Astrocyte (in vitro differentiated cells and primary cell): ENCODE measurements at regions not wholly inside any gene's neighbourhood (a gene's known extent, or its start where the extent isn't known, plus 50 kb on each side); places are given as distances from the start of the nearest gene placed in this dataset.
"Not testable (repeated sequence)": the region's sequence is repeated elsewhere in the genome, so short reads cannot be mapped to it uniquely, and the experiment has no call there.

Source experiments
- DNase-seq: peaks from one replicate; pipeline ENCODE4 v3.0.0-alpha.2; 2010; ENCODE audit warnings: low read depth
- FAIRE-seq: peaks from 2 replicates; lab custom pipeline; 2011; peaks lifted over from hg19 to GRCh38; lab: Jason Lieb, UNC
- H2AFZ ChIP-seq: 2 replicates; pipeline ENCODE4 v1.6.0; 2012; ENCODE audit warnings: low read depth, low read length, inconsistent platforms
- H3K27ac ChIP-seq: 2 replicates; pipeline ENCODE4 v1.5.1; 2011; ENCODE audit warnings: low read depth, low read length, inconsistent platforms
- H3K27me3 ChIP-seq: 2 replicates; pipeline ENCODE4 v1.6.0; 2011; ENCODE audit warnings: low read length, inconsistent platforms; ENCODE audit not compliant: insufficient read depth
- H3K36me3 ChIP-seq: 2 replicates; pipeline ENCODE4 v1.5.1; 2011; ENCODE audit warnings: low read length, inconsistent platforms; ENCODE audit not compliant: insufficient read depth
- H3K4me1 ChIP-seq: 2 replicates; pipeline ENCODE4 v1.5.1; 2011; ENCODE audit warnings: low read length, inconsistent platforms; ENCODE audit not compliant: insufficient read depth
- H3K4me2 ChIP-seq: 2 replicates; pipeline ENCODE4 v1.6.0; 2012; ENCODE audit warnings: low read length, inconsistent platforms
- H3K4me3 ChIP-seq: 2 replicates; pipeline ENCODE4 v1.5.1; 2011; ENCODE audit warnings: low read depth, mild to moderate bottlenecking, low read length, inconsistent platforms; ENCODE audit not compliant: insufficient read depth
- H3K79me2 ChIP-seq: 2 replicates; pipeline ENCODE4 v1.6.0; 2012; ENCODE audit warnings: mild to moderate bottlenecking, low read length, inconsistent platforms; ENCODE audit not compliant: insufficient read depth
- H3K9ac ChIP-seq: 2 replicates; pipeline ENCODE4 v1.6.0; 2012; ENCODE audit warnings: mild to moderate bottlenecking, low read length, inconsistent platforms
- H3K9me3 ChIP-seq: 2 replicates; pipeline ENCODE4 v1.5.1; 2012; ENCODE audit warnings: low read depth, mild to moderate bottlenecking, low read length, inconsistent platforms; ENCODE audit not compliant: insufficient read depth
- H4K20me1 ChIP-seq: 2 replicates; pipeline ENCODE4 v1.6.0; 2012; ENCODE audit warnings: low read length, inconsistent platforms; ENCODE audit not compliant: insufficient read depth
- H3K27ac Mint-ChIP-seq: one replicate; pipeline ENCODE4 v1.8.0; 2021; ENCODE audit warnings: mild to moderate bottlenecking, mixed read lengths; ENCODE audit not compliant: unreplicated experiment
- H3K27me3 Mint-ChIP-seq: one replicate; pipeline ENCODE4 v1.8.0; 2021; ENCODE audit warnings: low read depth, mixed read lengths; ENCODE audit not compliant: unreplicated experiment
- H3K36me3 Mint-ChIP-seq: one replicate; pipeline ENCODE4 v1.8.0; 2021; ENCODE audit warnings: low read depth, mixed read lengths; ENCODE audit not compliant: unreplicated experiment
- H3K4me1 Mint-ChIP-seq: one replicate; pipeline ENCODE4 v1.8.0; 2021; ENCODE audit warnings: low read depth, mixed read lengths; ENCODE audit not compliant: unreplicated experiment
- H3K4me3 Mint-ChIP-seq: one replicate; pipeline ENCODE4 v1.8.0; 2021; ENCODE audit warnings: mild to moderate bottlenecking, moderate library complexity, mixed read lengths; ENCODE audit not compliant: unreplicated experiment
- H3K9me3 Mint-ChIP-seq: one replicate; pipeline ENCODE4 v1.8.0; 2021; ENCODE audit warnings: mild to moderate bottlenecking, mixed read lengths; ENCODE audit not compliant: unreplicated experiment
- CTCF ChIP-seq: IDR thresholded peaks from 2 replicates; pipeline ENCODE4 v1.5.1; 2011; ENCODE audit warnings: low read depth, mild to moderate bottlenecking, inconsistent platforms, low read length, moderate library complexity; ENCODE audit not compliant: insufficient read depth
- EZH2 ChIP-seq: IDR thresholded peaks from 2 replicates; pipeline ENCODE4 v1.6.1; 2012; ENCODE audit warnings: mild to moderate bottlenecking, low read length, inconsistent platforms; ENCODE audit not compliant: insufficient read depth

DNA sequence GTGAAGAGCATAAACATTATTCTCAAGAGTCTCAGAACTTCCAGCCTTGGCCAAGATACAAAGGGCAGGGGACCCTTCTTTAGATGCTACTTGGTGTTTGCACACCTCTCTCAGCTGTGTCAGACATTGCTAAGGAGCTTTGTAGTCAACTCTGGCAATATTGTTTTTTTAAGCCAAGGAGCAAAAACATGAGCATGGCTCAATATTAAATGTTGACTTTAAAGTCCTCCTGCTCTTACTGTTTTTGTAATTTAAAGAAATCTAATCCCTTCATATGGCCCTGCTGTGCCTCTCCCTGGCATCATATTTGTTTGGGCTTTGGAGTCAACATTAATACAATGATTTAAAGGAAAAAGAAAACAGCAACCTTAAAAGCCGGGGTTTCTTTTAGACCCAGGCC, 67.9 kb upstream of the TMEM170B start:
- H3K4me2 ChIP-seq: no peak overlapping the region
- no peaks in the 10 kb centered on the region for H3K27me3 ChIP-seq
- Mint-ChIP-seq H3K36me3 (no peaks in the 10 kb centered on the region), H3K4me1 (peaks cover 9% of the 10 kb centered on the region), H3K27me3 (peaks cover 4% of the 10 kb centered on the region), H3K4me3 (no peak overlapping the region), H3K27ac (no peak overlapping the region), H3K9me3 (no peaks in the 10 kb centered on the region)
- TF ChIP-seq EZH2 (no peak), CTCF (no peak)
- H3K4me1 ChIP-seq: no peaks in the 10 kb centered on the region
- FAIRE-seq (no peak), DNase-seq (no peak)
- H3K79me2 ChIP-seq: no peaks in the 10 kb centered on the region
- H3K9ac ChIP-seq: no peak overlapping the region
- no peaks in the 10 kb centered on the region for H3K36me3 ChIP-seq
- no peaks in the 10 kb centered on the region for H4K20me1 ChIP-seq
- H3K4me3 ChIP-seq: no peak overlapping the region
- no peak overlapping the region for H3K27ac ChIP-seq
- no peak overlapping the region for H2AFZ ChIP-seq
- no peaks in the 10 kb centered on the region for H3K9me3 ChIP-seq

GRCh38 chr6:11468271-11468670, 69.3 kb upstream of the TMEM170B start:
- not testable (repeated sequence) for H3K4me1 Mint-ChIP-seq, H3K79me2 ChIP-seq, H2AFZ ChIP-seq, H3K36me3 Mint-ChIP-seq, H3K9me3 ChIP-seq, FAIRE-seq, DNase-seq, H3K27ac Mint-ChIP-seq, H3K4me3 ChIP-seq, H3K4me2 ChIP-seq, H3K9ac ChIP-seq, H3K27me3 ChIP-seq, H3K9me3 Mint-ChIP-seq, H3K4me1 ChIP-seq, H4K20me1 ChIP-seq, H3K27ac ChIP-seq, H3K27me3 Mint-ChIP-seq, H3K4me3 Mint-ChIP-seq, H3K36me3 ChIP-seq

- Mint-ChIP-seq H3K4me3 (no peak overlapping the region), H3K4me1 (peaks cover 4% of the 10 kb centered on the region), H3K36me3 (no peaks in the 10 kb centered on the region), H3K27me3 (no peaks in the 10 kb centered on the region), H3K9me3 (no peaks in the 10 kb centered on the region), H3K27ac (no peak overlapping the region)
- FAIRE-seq (no peak), DNase-seq (no peak)
- Histone ChIP-seq H3K9ac (no peak overlapping the region), H3K27ac (no peak overlapping the region), H4K20me1 (no peaks in the 10 kb centered on the region), H3K4me1 (no peaks in the 10 kb centered on the region), H3K27me3 (no peaks in the 10 kb centered on the region), H3K9me3 (no peaks in the 10 kb centered on the region), H3K79me2 (no peaks in the 10 kb centered on the region), H3K4me3 (no peak overlapping the region), H3K36me3 (no peaks in the 10 kb centered on the region), H2AFZ (no peak overlapping the region), H3K4me2 (no peak overlapping the region)
- no peak for TF ChIP-seq EZH2
Measured at GRCh38 chr6:11467364-11467763, 70.2 kb upstream of the TMEM170B start.

DNA sequence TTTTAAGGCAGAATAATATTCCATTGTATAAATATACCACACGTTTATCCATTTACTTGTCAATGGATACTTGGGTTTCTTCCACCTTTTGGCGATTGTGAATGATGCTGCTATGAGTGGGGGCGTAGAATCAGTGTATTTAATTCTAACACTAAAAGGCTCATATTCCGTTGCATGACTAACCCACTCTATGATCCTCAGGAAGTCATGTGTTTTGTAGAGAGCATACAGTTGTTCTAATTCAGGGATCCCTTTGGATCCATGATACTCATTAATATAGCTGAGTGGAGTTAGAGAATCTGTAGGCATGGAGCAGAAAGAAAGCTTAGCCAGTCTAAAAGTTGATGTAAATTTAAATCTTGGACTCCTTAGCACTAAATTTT, 74.2 kb upstream of the TMEM170B start:
- no peak overlapping the region for H3K27ac ChIP-seq
- FAIRE-seq (no peak), DNase-seq (no peak)
- H3K36me3 ChIP-seq: no peaks in the 10 kb centered on the region
- Mint-ChIP-seq H3K27ac (no peak overlapping the region), H3K9me3 (no peaks in the 10 kb centered on the region), H3K36me3 (no peaks in the 10 kb centered on the region), H3K27me3 (no peaks in the 10 kb centered on the region), H3K4me1 (peaks cover 10% of the 10 kb centered on the region), H3K4me3 (no peak overlapping the region)
- no peak overlapping the region for H3K4me2 ChIP-seq
- no peaks in the 10 kb centered on the region for H4K20me1 ChIP-seq
- TF ChIP-seq EZH2 (no peak), CTCF (no peak)
- no peaks in the 10 kb centered on the region for H3K4me1 ChIP-seq
- H3K9ac ChIP-seq: no peak overlapping the region
- H3K27me3 ChIP-seq: no peaks in the 10 kb centered on the region
- H3K79me2 ChIP-seq: no peaks in the 10 kb centered on the region
- no peak overlapping the region for H3K4me3 ChIP-seq
- no peak overlapping the region for H2AFZ ChIP-seq
- no peaks in the 10 kb centered on the region for H3K9me3 ChIP-seq
